Upper lobe of right lung (tissue), 1 donor: ENCODE measurements at regions not wholly inside any gene's neighbourhood (a gene's known extent, or its start where the extent isn't known, plus 50 kb on each side); places are given as distances from the start of the nearest gene placed in this dataset.

Experiments
- ATAC-seq: fragments of 200-7000 bp; cut with Tn5 transposase; one replicate; pipeline ENCODE4 v1.9.1; 2020; ENCODE audit warnings: mild to moderate bottlenecking, moderate library complexity
- DNase-seq: peaks from one replicate; pipeline ENCODE4 v3.0.0-alpha.2; 2020
- H3K27ac ChIP-seq: fragments of 200-600 bp; one replicate; pipeline ENCODE4 v1.8.0; 2022
- H3K27me3 ChIP-seq: fragments of 200-600 bp; one replicate; pipeline ENCODE4 v1.8.0; 2022; ENCODE audit warnings: mild to moderate bottlenecking
- H3K36me3 ChIP-seq: fragments of 200-600 bp; one replicate; pipeline ENCODE4 v1.8.0; 2022
- H3K4me1 ChIP-seq: fragments of 200-600 bp; one replicate; pipeline ENCODE4 v1.8.0; 2022
- H3K4me3 ChIP-seq: fragments of 200-600 bp; one replicate; pipeline ENCODE4 v1.8.0; 2022; ENCODE audit warnings: mild to moderate bottlenecking
- H3K9me3 ChIP-seq: fragments of 200-600 bp; one replicate; pipeline ENCODE4 v1.8.0; 2022
- CTCF ChIP-seq: fragments of 200-600 bp; IDR thresholded peaks from one replicate; pipeline ENCODE4 v1.8.0; 2022; ENCODE audit warnings: antibody characterized with exemption
- intact Hi-C: fragments of 100-400 bp; cut with DNase I; formaldehyde crosslinking; loops from one replicate; pipeline ENCODE4 v1.11.0; 2022
- donor health status: DM: no; HTN: yes; CAD: no; lungs with severe emphysema.

GRCh38 chr14:26132061-26132645, 465.7 kb downstream of the NOVA1 start:
- DNase-seq (no peak), ATAC-seq (no peak)
- no peak overlapping the region for H3K27ac ChIP-seq
- H3K27me3 ChIP-seq: no peaks in the 10 kb centered on the region
- TF ChIP-seq CTCF: no peak
- H3K4me1 ChIP-seq: no peaks in the 10 kb centered on the region
- intact Hi-C loops: no loop called here
- H3K9me3 ChIP-seq: no peaks in the 10 kb centered on the region
- no peak overlapping the region for H3K4me3 ChIP-seq
- H3K36me3 ChIP-seq: no peaks in the 10 kb centered on the region

GRCh38 chr14:26130690-26131089, 467.1 kb downstream of the NOVA1 start:
- Histone ChIP-seq H3K4me3 (no peak overlapping the region), H3K9me3 (no peaks in the 10 kb centered on the region), H3K4me1 (no peaks in the 10 kb centered on the region), H3K36me3 (no peaks in the 10 kb centered on the region), H3K27me3 (no peaks in the 10 kb centered on the region), H3K27ac (no peak overlapping the region)
- ATAC-seq (no peak), DNase-seq (no peak)
- no peak for TF ChIP-seq CTCF
- intact Hi-C loops: no loop called here

- no peaks in the 10 kb centered on the region for H3K27me3 ChIP-seq
- no peaks in the 10 kb centered on the region for H3K36me3 ChIP-seq
- H3K27ac ChIP-seq: no peak overlapping the region
- no peak for DNase-seq
- no peak overlapping the region for H3K4me3 ChIP-seq
- no peak for TF ChIP-seq CTCF
- no peak for ATAC-seq
- no peaks in the 10 kb centered on the region for H3K9me3 ChIP-seq
- intact Hi-C loops: no loop called here
- H3K4me1 ChIP-seq: no peaks in the 10 kb centered on the region
These were observed 468.7 kb downstream of the NOVA1 start for GRCh38 chr14:26128931-26129671.

- Histone ChIP-seq H3K4me3 (no peak overlapping the region), H3K4me1 (no peaks in the 10 kb centered on the region), H3K36me3 (no peaks in the 10 kb centered on the region), H3K27ac (no peak overlapping the region), H3K9me3 (no peaks in the 10 kb centered on the region), H3K27me3 (no peaks in the 10 kb centered on the region)
- no peak for DNase-seq
- intact Hi-C loops: no loop called here
- no peak for TF ChIP-seq CTCF
- ATAC-seq: no peak
These were observed 472.9 kb downstream of the NOVA1 start for GRCh38 chr14:26124896-26125438.

- no peak for ATAC-seq
- H3K9me3 ChIP-seq: no peaks in the 10 kb centered on the region
- no peaks in the 10 kb centered on the region for H3K27me3 ChIP-seq
- no peak for TF ChIP-seq CTCF
- intact Hi-C loops: no loop called here
- no peaks in the 10 kb centered on the region for H3K4me1 ChIP-seq
- no peak for DNase-seq
- no peak overlapping the region for H3K27ac ChIP-seq
- no peak overlapping the region for H3K4me3 ChIP-seq
- no peaks in the 10 kb centered on the region for H3K36me3 ChIP-seq
These were observed 474.4 kb downstream of the NOVA1 start for GRCh38 chr14:26123459-26123858.
